Vagina (tissue), 2 donors: ENCODE measurements at regions not wholly inside any gene's neighbourhood (a gene's known extent, or its start where the extent isn't known, plus 50 kb on each side); places are given as distances from the start of the nearest gene placed in this dataset.

Source experiments
- DNase-seq, 2 donors: peaks; one replicate each; pipeline ENCODE4 v3.0.0-alpha.2; 2017; ENCODE audit errors: extremely low spot score in 2 of 2
- H3K27ac ChIP-seq: fragments of 200-600 bp; sonication (generic); one replicate; pipeline ENCODE4 v1.5.1; 2019
- H3K27me3 ChIP-seq: fragments of 200-600 bp; sonication (generic); one replicate; pipeline ENCODE4 v1.5.1; 2019
- H3K36me3 ChIP-seq, 2 donors: fragments of 200-600 bp; sonication (generic); one replicate each; pipeline ENCODE4 v1.5.1; 2017 to 2019
- H3K4me1 ChIP-seq: fragments of 200-600 bp; sonication (generic); one replicate; pipeline ENCODE4 v1.5.1; 2019
- H3K4me3 ChIP-seq, 2 donors: fragments of 200-600 bp; sonication (generic); 1 replicate in 1 of 2; 2 replicates in 1 of 2; pipeline ENCODE4 v1.5.1; 2016 to 2019
- H3K9me3 ChIP-seq: fragments of 200-600 bp; sonication (generic); one replicate; pipeline ENCODE4 v1.5.1; 2019
- POLR2A ChIP-seq, 2 donors: fragments of 450-650 bp; IDR thresholded peaks; one replicate each; pipeline ENCODE4 v1.6.1; 2017; ENCODE audit warnings: antibody characterized with exemption in 2 of 2, mild to moderate bottlenecking in 2 of 2, moderate library complexity in 2 of 2
- POLR2AphosphoS5 ChIP-seq, 2 donors: sonication (generic); formaldehyde crosslinking; IDR thresholded peaks; one replicate each; pipeline ENCODE4 v1.9.0; 2017; ENCODE audit warnings: antibody characterized with exemption in 2 of 2, mild to moderate bottlenecking in 2 of 2, low read depth in 1 of 2; ENCODE audit not compliant: insufficient read depth in 1 of 2
- intact Hi-C: fragments of 100-400 bp; cut with DNase I; formaldehyde crosslinking; loops from one replicate; pipeline ENCODE4 v1.15.1; 2023
- TF ChIP-seq, protein P1 (sequence below), 3 experiments: fragments of 450-650 bp in 2 of 3; fragments of 200-600 bp in 1 of 3; sonication (generic) in 1 of 3; IDR thresholded peaks; one replicate each; pipeline ENCODE4 v1.5.1; 2017 to 2019; ENCODE audit warnings: antibody characterized with exemption in 3 of 3, mild to moderate bottlenecking in 2 of 3, moderate library complexity in 2 of 3

DNA sequence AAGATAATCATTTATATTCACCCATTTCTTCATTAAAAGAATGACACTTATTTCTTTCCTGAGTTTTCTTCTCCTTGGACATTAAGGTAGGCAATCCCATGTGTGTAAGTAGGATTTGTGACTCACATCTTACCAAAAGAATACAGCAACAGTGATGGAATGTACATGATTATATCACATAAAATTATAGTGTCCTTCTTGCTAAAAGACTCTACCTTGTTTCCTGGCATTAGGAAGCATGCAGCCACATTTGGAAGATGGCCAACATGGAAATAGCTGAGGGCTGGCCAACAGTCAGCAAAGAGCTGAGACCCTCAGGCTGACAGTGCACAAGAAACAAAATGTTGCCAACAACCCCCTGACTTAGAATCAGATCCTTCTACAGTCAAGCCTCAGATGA, 327.9 kb upstream of the MARCKS start:
- Histone ChIP-seq H3K27ac (no peak overlapping the region), H3K4me1 (no peaks in the 10 kb centered on the region), H3K9me3 (no peaks in the 10 kb centered on the region), H3K4me3 (no peak overlapping the region), H3K27me3 (no peaks in the 10 kb centered on the region), H3K36me3 (no peaks in the 10 kb centered on the region)
- intact Hi-C loops = no loop called here
- no peak for DNase-seq
- TF ChIP-seq POLR2AphosphoS5 (IDR thresholded peaks at IDR 0.05; ENCODE audit: insufficient read depth in 1 of 2, low read depth in 1 of 2) (no peak), POLR2A (IDR thresholded peaks at IDR 0.05) (no peak)
- TF ChIP-seq, protein P1, sequence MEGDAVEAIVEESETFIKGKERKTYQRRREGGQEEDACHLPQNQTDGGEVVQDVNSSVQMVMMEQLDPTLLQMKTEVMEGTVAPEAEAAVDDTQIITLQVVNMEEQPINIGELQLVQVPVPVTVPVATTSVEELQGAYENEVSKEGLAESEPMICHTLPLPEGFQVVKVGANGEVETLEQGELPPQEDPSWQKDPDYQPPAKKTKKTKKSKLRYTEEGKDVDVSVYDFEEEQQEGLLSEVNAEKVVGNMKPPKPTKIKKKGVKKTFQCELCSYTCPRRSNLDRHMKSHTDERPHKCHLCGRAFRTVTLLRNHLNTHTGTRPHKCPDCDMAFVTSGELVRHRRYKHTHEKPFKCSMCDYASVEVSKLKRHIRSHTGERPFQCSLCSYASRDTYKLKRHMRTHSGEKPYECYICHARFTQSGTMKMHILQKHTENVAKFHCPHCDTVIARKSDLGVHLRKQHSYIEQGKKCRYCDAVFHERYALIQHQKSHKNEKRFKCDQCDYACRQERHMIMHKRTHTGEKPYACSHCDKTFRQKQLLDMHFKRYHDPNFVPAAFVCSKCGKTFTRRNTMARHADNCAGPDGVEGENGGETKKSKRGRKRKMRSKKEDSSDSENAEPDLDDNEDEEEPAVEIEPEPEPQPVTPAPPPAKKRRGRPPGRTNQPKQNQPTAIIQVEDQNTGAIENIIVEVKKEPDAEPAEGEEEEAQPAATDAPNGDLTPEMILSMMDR (IDR thresholded peaks at IDR 0.05) = no peak

DNA sequence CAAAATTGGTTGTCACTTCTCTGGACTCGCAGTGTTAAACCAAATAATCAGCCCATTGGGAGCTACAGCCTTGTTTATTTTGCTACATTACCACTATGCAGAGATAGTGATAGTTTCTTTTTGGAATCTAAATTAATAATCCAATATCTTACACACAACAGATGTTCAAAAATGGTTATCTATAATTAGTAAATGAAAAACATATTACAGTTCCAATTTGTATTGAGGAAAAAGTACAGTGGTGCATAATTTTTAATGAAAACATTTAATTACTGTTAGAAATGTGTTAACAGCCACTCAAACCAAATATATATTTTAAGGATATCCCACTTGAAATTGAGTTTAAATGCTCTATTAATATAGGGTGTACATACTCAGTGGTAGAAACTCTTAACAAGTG, 327.3 kb upstream of the MARCKS start:
- no peaks in the 10 kb centered on the region for H3K27me3 ChIP-seq
- no peak for DNase-seq
- intact Hi-C loops = no loop called here
- H3K9me3 ChIP-seq = no peaks in the 10 kb centered on the region
- no peak overlapping the region for H3K27ac ChIP-seq
- no peak overlapping the region for H3K4me3 ChIP-seq
- H3K36me3 ChIP-seq = no peaks in the 10 kb centered on the region
- TF ChIP-seq, protein P1 (IDR thresholded peaks at IDR 0.05) = no peak
- TF ChIP-seq POLR2AphosphoS5 (IDR thresholded peaks at IDR 0.05; ENCODE audit: insufficient read depth in 1 of 2, low read depth in 1 of 2) (no peak), POLR2A (IDR thresholded peaks at IDR 0.05) (no peak)
- no peaks in the 10 kb centered on the region for H3K4me1 ChIP-seq

DNA sequence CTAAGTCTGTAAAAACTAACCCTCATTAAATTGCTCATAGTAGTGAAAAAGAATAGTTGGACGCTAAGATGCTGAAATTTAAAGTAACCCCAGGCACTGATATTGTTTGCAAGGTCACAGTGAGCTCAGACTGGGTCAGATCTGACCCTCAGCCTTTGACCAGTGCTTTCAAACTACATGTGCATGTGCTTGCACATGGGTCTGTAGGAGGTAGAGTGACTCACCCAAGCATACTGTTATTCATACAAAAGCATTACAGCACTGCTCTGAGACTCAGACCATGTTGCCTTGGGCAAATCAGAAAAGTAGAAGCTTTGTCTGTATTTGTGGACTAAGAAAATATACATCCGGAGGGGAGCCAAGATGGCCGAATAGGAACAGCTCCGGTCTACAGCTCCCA, 326.4 kb upstream of the MARCKS start:
- no peak overlapping the region for H3K27ac ChIP-seq
- no peaks in the 10 kb centered on the region for H3K4me1 ChIP-seq
- H3K36me3 ChIP-seq = no peaks in the 10 kb centered on the region
- no peaks in the 10 kb centered on the region for H3K9me3 ChIP-seq
- H3K4me3 ChIP-seq = no peak overlapping the region
- no peaks in the 10 kb centered on the region for H3K27me3 ChIP-seq
- intact Hi-C loops = no loop called here
- no peak for DNase-seq
- TF ChIP-seq POLR2A (IDR thresholded peaks at IDR 0.05) = no peak
- no peak for TF ChIP-seq POLR2AphosphoS5 (IDR thresholded peaks at IDR 0.05; ENCODE audit: insufficient read depth in 1 of 2, low read depth in 1 of 2)
- TF ChIP-seq, protein P1 (IDR thresholded peaks at IDR 0.05) = no peak

DNA sequence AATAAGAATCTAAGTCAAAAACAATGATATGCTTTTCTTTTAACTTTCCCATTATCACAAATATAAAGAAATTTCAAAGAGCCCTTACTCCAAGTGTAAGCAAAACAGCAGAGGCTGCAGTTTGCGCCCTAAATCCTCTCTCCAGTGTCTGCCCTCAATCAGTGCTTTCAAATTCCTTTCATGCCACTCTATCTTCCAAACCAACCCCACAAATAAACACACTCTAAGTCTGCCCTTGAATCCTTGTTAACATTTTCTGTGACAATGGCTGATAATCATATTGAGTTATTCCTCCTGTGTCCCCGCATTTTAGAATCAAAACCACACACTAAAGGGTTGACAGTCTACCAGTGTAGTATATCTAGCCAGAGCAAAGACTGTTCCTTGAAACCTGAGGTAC, 317.9 kb upstream of the MARCKS start:
- no peak for TF ChIP-seq POLR2A (IDR thresholded peaks at IDR 0.05)
- TF ChIP-seq, protein P1 (IDR thresholded peaks at IDR 0.05) = no peak
- TF ChIP-seq POLR2AphosphoS5 (IDR thresholded peaks at IDR 0.05; ENCODE audit: insufficient read depth in 1 of 2, low read depth in 1 of 2) = no peak
- Histone ChIP-seq H3K9me3 (no peaks in the 10 kb centered on the region), H3K36me3 (no peaks in the 10 kb centered on the region), H3K4me3 (no peak overlapping the region), H3K4me1 (no peaks in the 10 kb centered on the region), H3K27me3 (no peaks in the 10 kb centered on the region), H3K27ac (no peak overlapping the region)
- no peak for DNase-seq
- intact Hi-C loops = no loop called here

DNA sequence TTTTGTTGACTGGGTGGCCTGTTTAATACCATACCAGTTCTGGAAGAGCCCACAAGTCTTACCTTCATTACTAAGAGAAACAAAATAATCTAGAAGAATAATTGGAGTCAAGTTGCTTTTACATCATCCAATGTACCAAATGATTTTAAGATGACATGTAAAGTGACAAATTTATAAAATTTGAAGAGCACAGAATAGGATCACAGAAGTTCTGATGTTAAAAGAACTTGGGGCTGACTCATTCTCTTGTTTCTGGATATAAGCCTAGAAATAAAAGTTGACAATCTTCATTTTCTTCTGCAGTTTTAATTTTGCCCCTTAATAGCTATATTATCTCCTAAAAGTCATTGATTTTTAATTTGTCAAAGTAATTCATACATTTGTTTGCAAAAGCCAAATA, 317.5 kb upstream of the MARCKS start:
- TF ChIP-seq POLR2A (IDR thresholded peaks at IDR 0.05) (no peak), POLR2AphosphoS5 (IDR thresholded peaks at IDR 0.05; ENCODE audit: insufficient read depth in 1 of 2, low read depth in 1 of 2) (no peak)
- Histone ChIP-seq H3K36me3 (no peaks in the 10 kb centered on the region), H3K4me1 (no peaks in the 10 kb centered on the region), H3K27me3 (no peaks in the 10 kb centered on the region), H3K9me3 (no peaks in the 10 kb centered on the region), H3K27ac (no peak overlapping the region), H3K4me3 (no peak overlapping the region)
- intact Hi-C loops = no loop called here
- no peak for DNase-seq

DNA sequence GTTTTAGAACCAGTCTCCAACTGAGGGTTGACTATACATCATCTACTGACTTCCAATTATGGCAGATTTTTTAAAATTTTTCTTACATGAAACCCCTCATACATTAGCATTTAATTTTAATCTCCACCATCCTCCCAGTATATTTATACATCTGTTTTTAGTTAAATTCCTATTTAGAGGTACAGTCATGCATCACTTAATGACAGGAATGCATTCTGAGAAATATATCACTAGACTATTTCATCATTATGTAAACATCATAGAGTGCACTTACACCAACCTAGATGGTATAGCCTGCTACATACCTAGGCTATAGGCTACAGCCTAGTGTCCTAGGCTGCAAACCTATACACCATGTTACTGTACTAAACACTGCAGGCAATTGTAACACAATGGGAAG, 316.7 kb upstream of the MARCKS start:
- Histone ChIP-seq H3K9me3 (no peaks in the 10 kb centered on the region), H3K4me1 (no peaks in the 10 kb centered on the region), H3K27me3 (no peaks in the 10 kb centered on the region), H3K4me3 (no peak overlapping the region), H3K36me3 (no peaks in the 10 kb centered on the region), H3K27ac (no peak overlapping the region)
- TF ChIP-seq POLR2A (IDR thresholded peaks at IDR 0.05) = no peak
- TF ChIP-seq POLR2AphosphoS5 (IDR thresholded peaks at IDR 0.05; ENCODE audit: insufficient read depth in 1 of 2, low read depth in 1 of 2) = no peak
- TF ChIP-seq, protein P1 (IDR thresholded peaks at IDR 0.05) = no peak
- DNase-seq = no peak
- intact Hi-C loops = no loop called here
